Neural progenitor cell (in vitro differentiated cells): ENCODE measurements at regions not wholly inside any gene's neighbourhood (a gene's known extent, or its start where the extent isn't known, plus 50 kb on each side); places are given as distances from the start of the nearest gene placed in this dataset.

ENCODE experiments used
- CTCF ChIP-seq: fragments of 200-600 bp; sonication (generic); IDR thresholded peaks from 2 replicates; pipeline ENCODE4 v1.5.1; 2017; ENCODE audit warnings: antibody characterized with exemption, mild to moderate bottlenecking
- EZH2 ChIP-seq: fragments of 200-600 bp; sonication (generic); IDR thresholded peaks from 2 replicates; pipeline ENCODE4 v1.6.1; 2017; ENCODE audit warnings: antibody characterized with exemption, mild to moderate bottlenecking, moderate library complexity

GRCh38 chr6:6434723-6435122 is 114.3 kb upstream of the F13A1 start:
- no peak for TF ChIP-seq CTCF
- no peak for TF ChIP-seq EZH2
